Lower lobe of right lung (tissue), 2 donors: ENCODE measurements at regions not wholly inside any gene's neighbourhood (a gene's known extent, or its start where the extent isn't known, plus 50 kb on each side); places are given as distances from the start of the nearest gene placed in this dataset.

ENCODE experiments used
- ATAC-seq, 2 donors: fragments of 200-7000 bp; cut with Tn5 transposase; one replicate each; pipeline ENCODE4 v1.9.1; 2020 to 2022; ENCODE audit warnings: mild to moderate bottlenecking in 2 of 2, moderate library complexity in 2 of 2
- DNase-seq: peaks from one replicate; pipeline ENCODE4 v3.0.0-alpha.2; 2020
- H3K27ac ChIP-seq: fragments of 200-600 bp; one replicate; pipeline ENCODE4 v1.8.0; 2022
- H3K27me3 ChIP-seq: fragments of 200-600 bp; one replicate; pipeline ENCODE4 v1.8.0; 2022; ENCODE audit warnings: low read depth
- H3K36me3 ChIP-seq: fragments of 200-600 bp; one replicate; pipeline ENCODE4 v1.8.0; 2022; ENCODE audit warnings: mild to moderate bottlenecking
- H3K4me1 ChIP-seq: fragments of 200-600 bp; one replicate; pipeline ENCODE4 v1.8.0; 2022
- H3K4me3 ChIP-seq: fragments of 200-600 bp; one replicate; pipeline ENCODE4 v1.8.0; 2022; ENCODE audit warnings: mild to moderate bottlenecking
- H3K9me3 ChIP-seq: fragments of 200-600 bp; one replicate; pipeline ENCODE4 v1.8.0; 2022
- intact Hi-C: fragments of 100-400 bp; cut with DNase I; formaldehyde crosslinking; loops from one replicate; pipeline ENCODE4 v1.11.0; 2022
- TF ChIP-seq, protein P1 (sequence below): fragments of 200-600 bp; IDR thresholded peaks from one replicate; pipeline ENCODE4 v1.8.0; 2022; ENCODE audit warnings: antibody characterized with exemption, mild to moderate bottlenecking
- donor health status: DM: no; HTN: yes; CAD: no; lungs with severe emphysema.

DNA sequence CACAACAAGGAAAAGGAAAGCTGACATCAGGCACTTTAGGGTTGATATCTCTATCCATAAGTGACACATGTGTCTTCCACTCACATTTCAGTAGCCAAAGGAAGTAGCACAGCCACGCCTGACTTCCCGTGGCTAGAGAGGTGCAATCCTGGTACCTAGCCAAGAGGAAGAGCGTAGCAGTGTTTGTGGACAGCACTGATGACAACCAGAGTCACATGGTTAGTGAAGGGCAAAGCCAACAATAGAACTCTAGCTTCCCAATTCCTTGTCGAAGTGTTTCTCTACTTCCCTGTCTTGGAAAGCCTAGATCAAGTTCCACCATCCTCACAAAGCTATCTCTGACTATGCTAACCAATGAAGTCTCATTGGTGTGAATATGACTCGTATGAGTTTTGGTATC, 189.2 kb downstream of the RSL24D1 start:
- Histone ChIP-seq H3K27me3 (no peaks in the 10 kb centered on the region), H3K9me3 (no peaks in the 10 kb centered on the region), H3K4me3 (no peak overlapping the region), H3K4me1 (no peaks in the 10 kb centered on the region), H3K36me3 (no peaks in the 10 kb centered on the region), H3K27ac (no peak overlapping the region)
- intact Hi-C loops: no loop called here
- TF ChIP-seq, protein P1, sequence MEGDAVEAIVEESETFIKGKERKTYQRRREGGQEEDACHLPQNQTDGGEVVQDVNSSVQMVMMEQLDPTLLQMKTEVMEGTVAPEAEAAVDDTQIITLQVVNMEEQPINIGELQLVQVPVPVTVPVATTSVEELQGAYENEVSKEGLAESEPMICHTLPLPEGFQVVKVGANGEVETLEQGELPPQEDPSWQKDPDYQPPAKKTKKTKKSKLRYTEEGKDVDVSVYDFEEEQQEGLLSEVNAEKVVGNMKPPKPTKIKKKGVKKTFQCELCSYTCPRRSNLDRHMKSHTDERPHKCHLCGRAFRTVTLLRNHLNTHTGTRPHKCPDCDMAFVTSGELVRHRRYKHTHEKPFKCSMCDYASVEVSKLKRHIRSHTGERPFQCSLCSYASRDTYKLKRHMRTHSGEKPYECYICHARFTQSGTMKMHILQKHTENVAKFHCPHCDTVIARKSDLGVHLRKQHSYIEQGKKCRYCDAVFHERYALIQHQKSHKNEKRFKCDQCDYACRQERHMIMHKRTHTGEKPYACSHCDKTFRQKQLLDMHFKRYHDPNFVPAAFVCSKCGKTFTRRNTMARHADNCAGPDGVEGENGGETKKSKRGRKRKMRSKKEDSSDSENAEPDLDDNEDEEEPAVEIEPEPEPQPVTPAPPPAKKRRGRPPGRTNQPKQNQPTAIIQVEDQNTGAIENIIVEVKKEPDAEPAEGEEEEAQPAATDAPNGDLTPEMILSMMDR: no peak
- ATAC-seq (peak in 1 of 2 donors; percentile 34), DNase-seq (no peak)

DNA sequence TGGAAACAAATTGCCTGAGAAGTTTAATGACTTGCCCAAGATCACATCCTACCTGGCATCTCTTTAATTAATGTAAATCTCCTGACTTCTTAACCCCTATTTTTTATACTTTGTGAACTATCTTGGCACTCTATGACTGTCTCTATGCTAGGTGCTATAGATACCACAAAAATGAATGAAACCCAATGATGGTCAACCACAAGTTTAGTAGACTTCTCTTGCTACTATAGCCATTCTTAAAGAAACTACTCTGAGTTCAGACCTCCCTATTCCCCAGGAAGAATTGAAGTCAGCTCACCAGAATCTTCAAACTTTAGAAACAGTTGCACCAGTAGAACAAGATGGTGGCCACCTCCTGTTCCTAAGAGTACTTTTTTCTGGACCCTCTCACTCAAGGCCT, 191.1 kb downstream of the RSL24D1 start:
- intact Hi-C loops: no loop called here
- H3K4me3 ChIP-seq: no peak overlapping the region
- no peaks in the 10 kb centered on the region for H3K36me3 ChIP-seq
- TF ChIP-seq, protein P1: no peak
- no peaks in the 10 kb centered on the region for H3K27me3 ChIP-seq
- ATAC-seq (no peak), DNase-seq (no peak)
- H3K27ac ChIP-seq: no peak overlapping the region
- no peaks in the 10 kb centered on the region for H3K9me3 ChIP-seq
- H3K4me1 ChIP-seq: no peaks in the 10 kb centered on the region

- H3K27ac ChIP-seq: no peak overlapping the region
- no peaks in the 10 kb centered on the region for H3K27me3 ChIP-seq
- DNase-seq: no peak
- intact Hi-C loops: no loop called here
- TF ChIP-seq, protein P1: no peak
- H3K4me1 ChIP-seq: no peaks in the 10 kb centered on the region
- no peak overlapping the region for H3K4me3 ChIP-seq
- H3K9me3 ChIP-seq: no peaks in the 10 kb centered on the region
- ATAC-seq: no peak
- H3K36me3 ChIP-seq: no peaks in the 10 kb centered on the region
Observed at GRCh38 chr15:55003965-55004873, 192.5 kb downstream of the RSL24D1 start.

DNA sequence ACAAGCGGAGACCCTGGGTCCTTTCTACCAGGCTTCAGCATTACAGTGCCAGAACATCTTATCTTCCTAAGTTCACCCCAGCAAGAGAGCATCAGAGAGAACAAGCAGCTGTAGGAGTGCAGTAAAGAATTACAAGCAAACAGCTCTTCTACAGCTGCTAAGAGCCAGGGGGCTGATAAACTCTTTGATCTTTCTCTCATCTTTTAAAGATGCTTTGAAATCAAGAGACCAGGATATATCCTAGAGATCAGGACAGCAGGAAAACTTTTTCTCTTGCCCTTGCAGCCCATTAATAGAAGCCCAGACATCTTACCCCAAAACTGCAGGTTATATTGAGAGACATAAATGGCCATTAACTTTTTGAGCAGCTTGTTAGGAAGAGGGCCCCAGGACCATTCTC, 198.1 kb downstream of the RSL24D1 start:
- Histone ChIP-seq H3K36me3 (no peaks in the 10 kb centered on the region), H3K27me3 (no peaks in the 10 kb centered on the region), H3K9me3 (no peaks in the 10 kb centered on the region), H3K27ac (no peak overlapping the region), H3K4me3 (no peak overlapping the region), H3K4me1 (no peaks in the 10 kb centered on the region)
- TF ChIP-seq, protein P1: no peak
- ATAC-seq (no peak), DNase-seq (no peak)
- intact Hi-C loops: no loop called here

DNA sequence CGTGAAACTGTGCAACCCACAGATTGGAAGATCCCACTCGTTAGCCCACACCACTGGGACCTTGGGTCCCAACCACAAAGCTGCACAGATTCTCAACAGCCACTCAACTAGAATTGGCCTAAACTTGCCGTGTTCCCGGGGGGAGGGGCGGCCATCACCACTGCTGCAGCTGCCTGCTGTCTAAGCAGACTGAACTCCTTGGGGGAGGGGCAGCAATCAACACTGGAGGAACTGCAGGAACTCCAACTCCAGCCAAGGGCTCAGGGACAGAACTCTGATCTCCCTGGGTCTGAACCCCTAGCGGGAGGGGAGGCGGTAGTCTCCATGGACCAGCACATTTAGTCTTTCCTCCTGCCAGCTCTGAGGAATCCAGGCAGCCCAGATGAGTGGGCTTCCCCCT, 205.9 kb downstream of the RSL24D1 start:
- no peaks in the 10 kb centered on the region for H3K9me3 ChIP-seq
- TF ChIP-seq, protein P1: no peak
- ATAC-seq (no peak), DNase-seq (no peak)
- intact Hi-C loops: no loop called here
- H3K27ac ChIP-seq: no peak overlapping the region
- H3K36me3 ChIP-seq: no peaks in the 10 kb centered on the region
- no peak overlapping the region for H3K4me3 ChIP-seq
- no peaks in the 10 kb centered on the region for H3K4me1 ChIP-seq
- H3K27me3 ChIP-seq: no peaks in the 10 kb centered on the region
